HG03457 (cell line): ENCODE measurements at regions not wholly inside any gene's neighbourhood (a gene's known extent, or its start where the extent isn't known, plus 50 kb on each side); places are given as distances from the start of the nearest gene placed in this dataset.
"Not testable (repeated sequence)": the region's sequence is repeated elsewhere in the genome, so short reads cannot be mapped to it uniquely, and the experiment has no call there.

Experiments
- ATAC-seq: cut with Tn5 transposase; IDR thresholded peaks from one replicate; pipeline ENCODE4 v1.9.1; 2021; ENCODE audit warnings: moderate number of reproducible peaks; ENCODE audit not compliant: unreplicated experiment

- not testable (repeated sequence) for ATAC-seq
Observed at GRCh38 chr12:89191597-89191996, 160.7 kb downstream of the DUSP6 start.

DNA sequence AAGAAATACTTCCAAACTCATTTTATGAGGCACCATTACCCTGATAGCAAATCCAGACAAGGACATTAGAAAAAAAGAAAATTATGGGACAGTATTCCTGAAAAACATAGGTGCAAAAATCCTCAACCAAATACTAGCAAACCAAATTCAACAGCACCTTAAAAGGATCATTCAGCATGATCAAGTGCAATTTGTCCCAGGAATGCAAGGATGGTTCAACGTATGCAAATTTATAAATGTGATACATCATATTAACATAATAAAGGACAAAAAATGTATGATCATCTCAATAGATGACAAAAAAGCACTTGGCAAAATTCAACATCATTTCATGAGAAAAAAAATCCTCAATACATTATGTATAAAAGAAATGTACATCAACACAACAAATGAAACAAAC, 162.9 kb downstream of the DUSP6 start:
- ATAC-seq = no peak

DNA sequence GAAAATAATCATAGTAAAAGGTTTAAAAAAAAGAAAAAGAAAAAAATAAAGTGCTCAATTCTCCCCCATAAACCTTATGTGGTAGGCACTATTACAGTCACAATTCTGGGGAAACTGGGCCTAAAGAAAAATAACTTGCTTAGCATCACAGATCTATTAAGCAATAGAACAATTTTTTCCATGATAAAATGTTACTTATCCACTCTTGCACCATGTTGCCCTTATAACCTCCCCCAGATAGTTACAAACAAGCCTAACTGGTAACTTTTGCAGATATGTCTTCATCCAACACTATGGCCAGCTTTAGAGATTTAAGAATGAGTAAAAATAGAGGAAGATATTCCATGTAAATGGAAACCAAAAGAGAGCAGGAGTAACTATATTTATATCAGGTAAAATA, 164.8 kb downstream of the DUSP6 start:
- ATAC-seq = no peak

- no peak for ATAC-seq
Observed at GRCh38 chr12:89185889-89186288, 166.4 kb downstream of the DUSP6 start.

GRCh38 chr12:89185181-89185580, 167.1 kb downstream of the DUSP6 start:
- no peak for ATAC-seq

DNA sequence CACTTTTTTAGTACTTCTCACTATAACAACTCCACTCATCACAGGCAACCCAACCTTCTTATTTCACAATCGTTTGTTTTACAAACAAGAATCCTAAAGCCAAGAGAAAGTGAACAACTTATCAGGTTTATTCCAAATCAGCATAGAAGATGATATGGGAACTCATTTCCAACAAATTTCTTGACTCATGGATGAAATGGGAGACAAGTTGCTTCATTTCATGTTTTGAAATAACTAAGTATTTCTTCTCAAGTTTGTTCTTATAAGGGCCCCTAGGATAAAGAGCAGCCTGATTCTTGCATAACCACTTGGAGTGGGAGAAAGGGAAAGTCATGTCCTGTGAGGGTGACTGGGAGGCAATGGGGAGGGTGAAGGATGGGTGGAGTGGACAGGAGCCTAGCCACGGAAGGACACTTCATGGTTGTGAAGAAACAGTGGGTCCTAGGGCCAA, 168.3 kb downstream of the DUSP6 start:
- no peak for ATAC-seq

DNA sequence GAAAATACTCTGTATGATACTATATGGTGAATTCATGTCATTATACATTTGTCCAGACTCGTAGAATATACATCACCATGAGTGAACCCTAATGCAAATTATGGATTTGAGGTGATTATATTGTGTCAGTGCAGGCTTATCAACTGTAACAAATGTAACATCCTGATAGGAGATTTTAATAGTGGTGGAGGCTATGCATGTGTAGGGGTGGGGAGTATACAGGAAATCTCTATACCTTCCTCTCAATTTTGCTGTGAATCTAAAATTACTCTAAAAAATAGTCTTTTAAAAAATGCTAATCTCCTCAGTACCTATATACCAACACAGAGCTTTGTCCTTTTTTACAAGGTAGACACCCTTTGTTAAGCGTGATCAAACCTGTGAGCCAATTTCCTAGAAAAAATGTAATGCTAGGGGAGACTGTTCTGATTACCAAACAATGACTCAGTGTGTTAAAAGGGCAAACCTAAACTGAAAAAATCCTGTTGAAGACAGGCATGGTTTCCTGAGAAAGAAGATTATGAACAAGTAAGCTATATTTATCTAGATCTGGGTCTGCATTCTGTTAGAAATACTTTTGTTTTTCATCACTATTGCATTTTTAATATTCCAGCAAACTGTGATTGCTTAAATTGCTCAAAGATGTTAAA, 170.9 kb downstream of the DUSP6 start:
- ATAC-seq = no peak

- no peak for ATAC-seq
Observed at GRCh38 chr12:89180496-89180895, 171.8 kb downstream of the DUSP6 start.

- no peak for ATAC-seq
Observed at GRCh38 chr12:89179983-89180382, 172.3 kb downstream of the DUSP6 start.

DNA sequence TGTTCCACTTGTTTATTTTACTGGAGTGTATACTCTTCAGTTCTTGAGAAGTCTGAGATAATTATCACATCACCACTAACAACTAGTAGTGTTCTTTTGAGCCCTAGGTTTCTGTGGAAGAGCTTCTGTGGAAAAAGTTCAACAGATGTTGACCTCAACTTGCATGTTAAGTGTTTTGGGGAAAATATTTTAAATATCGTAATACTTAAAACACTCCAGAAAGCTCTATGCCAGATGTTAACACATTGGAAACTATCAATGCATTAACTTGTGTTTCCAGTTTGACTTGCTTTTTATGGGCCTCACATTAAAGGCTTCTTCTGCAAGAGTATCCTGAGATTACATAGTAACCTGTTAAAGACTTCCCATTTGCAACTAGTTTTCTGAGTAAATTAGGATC, 173.1 kb downstream of the DUSP6 start:
- ATAC-seq = no peak

DNA sequence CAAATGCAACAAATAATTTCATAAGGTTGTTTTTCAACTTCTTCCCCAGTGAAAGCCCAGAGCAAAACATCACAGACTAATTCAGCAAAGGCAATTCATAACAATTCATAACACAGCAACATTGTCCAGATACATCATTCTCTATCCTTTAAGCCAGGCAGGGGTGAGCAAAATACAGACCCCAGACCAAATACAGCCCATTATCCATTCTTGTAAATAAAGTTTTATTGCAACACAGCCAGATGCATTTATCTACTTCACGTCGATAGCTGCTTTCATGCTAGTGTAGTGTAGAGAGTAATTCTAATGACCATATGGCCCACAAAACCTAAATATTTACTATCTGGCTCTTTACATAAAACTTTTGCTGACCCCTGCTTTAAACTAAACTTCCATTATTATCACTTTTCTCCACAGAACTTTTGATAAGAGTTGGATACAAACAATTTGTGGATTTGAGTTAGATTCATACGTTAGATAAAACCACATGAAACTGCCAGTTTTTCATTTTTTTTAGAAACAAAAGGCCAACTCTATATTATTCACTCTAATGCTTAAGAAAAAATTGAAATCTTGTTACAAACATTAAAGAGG, 174.4 kb downstream of the DUSP6 start:
- no peak for ATAC-seq

DNA sequence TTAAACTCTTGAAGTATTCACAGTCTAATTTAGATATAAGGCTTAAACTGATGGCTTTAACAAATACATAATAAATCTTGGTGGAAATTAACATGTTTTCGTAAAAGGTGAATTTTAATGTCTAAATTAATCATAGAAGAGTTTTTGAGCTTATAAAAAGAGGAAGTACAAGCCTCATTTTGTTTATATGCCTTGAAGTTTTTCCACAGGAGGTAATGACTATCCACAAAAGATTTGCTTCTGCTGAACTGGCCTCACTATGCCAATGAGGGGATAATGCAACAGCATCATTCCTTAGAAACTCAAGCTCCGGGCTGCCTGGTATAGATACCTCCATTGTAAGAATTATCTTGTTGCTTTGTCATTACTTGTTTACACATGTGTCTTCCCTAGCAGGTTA, 175.6 kb downstream of the DUSP6 start:
- no peak for ATAC-seq

DNA sequence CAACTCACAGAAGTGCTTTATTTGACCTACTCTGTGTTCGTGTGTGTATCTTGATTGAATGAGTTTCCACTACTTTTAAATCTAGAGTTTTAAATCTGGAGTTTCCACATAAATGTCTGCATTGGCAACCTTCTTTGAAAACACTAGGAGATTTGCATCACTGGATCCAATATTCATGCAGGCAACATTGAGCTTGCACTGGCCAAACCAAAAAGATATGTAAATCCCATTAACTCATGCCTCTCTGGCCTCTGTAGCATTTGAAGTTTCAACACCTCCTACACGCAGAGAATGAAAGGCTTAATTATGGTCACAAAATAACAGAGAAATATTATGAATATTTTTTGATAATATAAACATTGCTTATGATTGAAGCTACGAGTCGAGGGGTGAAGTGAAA, 178.6 kb downstream of the DUSP6 start:
- ATAC-seq = no peak

- ATAC-seq = no peak
Observed at GRCh38 chr12:89173096-89173495, 179.2 kb downstream of the DUSP6 start.

- ATAC-seq = no peak
Observed at GRCh38 chr12:89172224-89172623, 180.1 kb downstream of the DUSP6 start.

GRCh38 chr12:89169321-89169720, 183.0 kb downstream of the DUSP6 start:
- no peak for ATAC-seq

DNA sequence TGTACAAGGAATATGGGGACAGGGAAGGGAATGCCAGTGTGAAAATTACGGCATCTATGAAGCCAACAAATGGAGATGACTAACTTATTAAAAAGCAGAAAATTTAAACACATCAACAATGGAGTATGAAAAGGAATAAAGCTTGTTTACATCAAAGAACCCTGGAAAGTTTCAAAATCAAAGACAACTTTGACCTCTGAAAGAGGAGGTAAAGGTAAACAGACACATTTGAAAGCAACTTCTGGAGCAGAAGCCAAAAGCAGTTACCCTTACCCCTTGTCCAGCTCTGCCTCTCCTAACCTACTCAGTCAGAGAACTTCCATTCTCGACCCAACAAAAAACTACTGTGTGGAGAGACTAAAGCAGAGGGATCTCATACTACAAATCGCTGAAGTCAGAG, 184.3 kb downstream of the DUSP6 start:
- no peak for ATAC-seq

- peak; percentile 85 for ATAC-seq
Observed at GRCh38 chr12:89166525-89166934, 185.8 kb downstream of the DUSP6 start.

DNA sequence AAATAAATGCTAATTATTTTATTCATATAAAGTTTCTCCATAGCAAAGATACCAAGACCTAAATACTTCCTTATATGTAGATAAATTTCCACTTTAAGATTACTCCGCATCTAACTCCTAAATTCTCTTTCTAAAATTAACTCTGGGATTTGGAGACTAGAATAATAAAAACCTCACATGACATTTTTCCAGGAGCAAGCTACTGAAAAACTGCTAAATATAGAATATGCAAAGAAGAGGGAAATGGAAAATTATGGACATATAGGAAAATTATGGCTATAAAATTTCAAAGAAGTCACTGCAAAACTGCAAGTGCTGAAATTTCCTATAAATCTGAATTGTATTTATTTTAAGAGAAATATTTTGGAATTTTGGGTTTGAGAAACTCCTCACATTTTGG, 186.2 kb downstream of the DUSP6 start:
- ATAC-seq = no peak

DNA sequence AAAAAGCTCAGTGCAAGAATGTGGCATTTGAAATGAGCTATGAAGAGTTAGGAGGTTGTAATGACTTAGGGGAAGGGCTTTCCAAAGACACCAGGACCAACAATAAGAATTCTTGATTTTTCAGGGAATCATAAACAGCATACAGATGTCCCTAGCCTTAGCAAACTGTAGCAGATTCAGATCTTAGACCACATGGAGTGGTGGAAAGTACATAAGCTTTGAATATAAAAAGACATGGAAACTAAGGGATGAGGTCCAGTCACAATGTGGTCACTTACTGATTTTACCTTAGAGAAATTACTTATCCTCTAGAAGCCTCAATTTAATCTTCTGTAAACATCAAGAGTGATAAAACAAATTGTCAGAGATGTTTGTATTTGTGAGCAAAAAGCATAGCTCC, 186.6 kb downstream of the DUSP6 start:
- ATAC-seq = no peak

GRCh38 chr12:89163918-89164317, 188.4 kb downstream of the DUSP6 start:
- no peak for ATAC-seq

DNA sequence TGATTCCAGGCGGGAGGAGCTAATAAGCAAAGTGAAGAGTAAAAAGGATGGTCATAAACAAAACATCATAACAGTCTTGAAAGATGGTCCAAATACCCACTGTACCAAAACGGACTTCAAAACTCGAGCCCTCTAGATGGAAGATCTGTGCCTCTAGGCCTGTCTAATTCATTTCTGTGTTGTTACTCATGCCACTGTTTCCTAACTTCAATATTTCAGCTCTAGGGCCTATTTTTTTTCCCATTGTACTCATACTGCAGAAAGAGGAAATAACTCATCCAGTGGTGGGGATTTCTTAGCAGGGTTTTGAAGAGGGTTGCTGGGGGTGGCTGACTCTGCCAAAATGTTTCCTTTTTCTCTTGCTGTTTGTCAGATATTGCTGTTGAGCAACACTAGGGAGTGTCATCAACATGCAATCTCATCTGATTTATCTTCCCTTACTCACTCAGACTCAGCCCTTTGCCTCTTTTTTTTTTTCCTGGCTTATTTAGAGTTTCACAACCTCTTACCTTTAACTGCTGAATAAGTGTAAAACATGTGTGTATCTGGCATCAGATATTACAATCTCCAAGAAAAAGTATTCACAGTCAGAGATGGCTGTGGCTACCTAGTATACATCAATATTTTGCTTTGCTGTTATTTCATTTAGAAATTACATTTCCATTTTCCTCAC, 189.6 kb downstream of the DUSP6 start:
- ATAC-seq = no peak
